Mesodermal cell (in vitro differentiated cells): ENCODE measurements at regions not wholly inside any gene's neighbourhood (a gene's known extent, or its start where the extent isn't known, plus 50 kb on each side); places are given as distances from the start of the nearest gene placed in this dataset.

Experiments used
- H3K27ac ChIP-seq: 2 replicates; pipeline ENCODE4 v1.7.0; 2013; ENCODE audit warnings: mild to moderate bottlenecking, low read depth, low read length, moderate library complexity; ENCODE audit not compliant: severe bottlenecking
- H3K36me3 ChIP-seq: 2 replicates; pipeline ENCODE4 v1.7.1; 2013; ENCODE audit warnings: mild to moderate bottlenecking, low read length, moderate library complexity; ENCODE audit not compliant: control insufficient read depth, insufficient read depth
- H3K4me1 ChIP-seq: one replicate; pipeline ENCODE4 v1.7.1; 2013; ENCODE audit warnings: mild to moderate bottlenecking, low read length; ENCODE audit not compliant: insufficient read depth, control insufficient read depth, poor library complexity, severe bottlenecking
- H3K4me3 ChIP-seq: 2 replicates; pipeline ENCODE4 v1.7.0; 2013; ENCODE audit warnings: low read length, control low read depth, mild to moderate bottlenecking; ENCODE audit not compliant: insufficient read depth, poor library complexity, severe bottlenecking; ENCODE audit errors: extremely low read depth
- H3K9me3 ChIP-seq: 2 replicates; pipeline ENCODE4 v1.7.1; 2013; ENCODE audit warnings: mild to moderate bottlenecking, low read length, moderate library complexity; ENCODE audit not compliant: control insufficient read depth
- WGBS, 2 experiments: methylation state at CpG; one replicate each; pipeline ENCODE4 v1.1.5; 2013; ENCODE audit warnings: missing lambda C conversion rate in 2 of 2; ENCODE audit not compliant: insufficient coverage in 2 of 2; 5-methylcytosine and 5-hydroxymethylcytosine counted together

- no peak overlapping the region for H3K27ac ChIP-seq
- no peaks in the 10 kb centered on the region for H3K4me1 ChIP-seq
- no peaks in the 10 kb centered on the region for H3K9me3 ChIP-seq
- no peaks in the 10 kb centered on the region for H3K36me3 ChIP-seq
- no peak overlapping the region for H3K4me3 ChIP-seq
- 79 to 80% methylated on average over 13 to 14 of the region's 15 CpGs for WGBS, 2 experiments
Observed at GRCh38 chr11:130816546-130817329, 99.5 kb downstream of the SNX19 start.

GRCh38 chr11:130817330-130817944, 98.8 kb downstream of the SNX19 start:
- Histone ChIP-seq H3K27ac (no peak overlapping the region), H3K36me3 (no peaks in the 10 kb centered on the region), H3K9me3 (no peaks in the 10 kb centered on the region), H3K4me3 (no peak overlapping the region), H3K4me1 (no peaks in the 10 kb centered on the region)

GRCh38 chr11:130819625-130820024, 96.7 kb downstream of the SNX19 start:
- H3K9me3 ChIP-seq: no peaks in the 10 kb centered on the region
- no peaks in the 10 kb centered on the region for H3K36me3 ChIP-seq
- no peak overlapping the region for H3K4me3 ChIP-seq
- H3K4me1 ChIP-seq: no peaks in the 10 kb centered on the region
- WGBS, 2 experiments: 86% methylated on average over 6 of the region's 6 CpGs; no CpG with 5 or more reads in 1 of the 2 experiments
- no peak overlapping the region for H3K27ac ChIP-seq
